Neural progenitor cell (in vitro differentiated cells): ENCODE measurements at regions not wholly inside any gene's neighbourhood (a gene's known extent, or its start where the extent isn't known, plus 50 kb on each side); places are given as distances from the start of the nearest gene placed in this dataset.

Source experiments
- DNase-seq: peaks from one replicate; pipeline ENCODE4 v3.0.0-alpha.2; 2016; ENCODE audit warnings: low spot score
- H2AFZ ChIP-seq: fragments of 200-600 bp; sonication (generic); replicated peaks from 2 replicates; pipeline ENCODE4 v1.6.1; 2016; ENCODE audit warnings: antibody characterized with exemption
- H3F3A ChIP-seq: fragments of 200-600 bp; sonication (generic); 2 replicates; pipeline ENCODE4 v1.6.1; 2016; ENCODE audit warnings: antibody characterized with exemption, low read depth
- H3K27ac ChIP-seq: fragments of 200-600 bp; sonication (generic); 2 replicates; pipeline ENCODE4 v1.5.1; 2016; ENCODE audit warnings: mild to moderate bottlenecking
- H3K27me3 ChIP-seq: fragments of 200-600 bp; sonication (generic); 2 replicates; pipeline ENCODE4 v1.6.1; 2016; ENCODE audit warnings: mild to moderate bottlenecking, moderate library complexity
- H3K36me3 ChIP-seq: fragments of 200-600 bp; sonication (generic); 2 replicates; pipeline ENCODE4 v1.5.1; 2016
- H3K4me1 ChIP-seq: fragments of 200-600 bp; sonication (generic); 2 replicates; pipeline ENCODE4 v1.6.1; 2016; ENCODE audit warnings: mixed run types
- H3K4me2 ChIP-seq: fragments of 200-600 bp; sonication (generic); 2 replicates; pipeline ENCODE4 v1.6.1; 2016
- H3K4me3 ChIP-seq: fragments of 200-600 bp; sonication (generic); 2 replicates; pipeline ENCODE4 v1.5.1; 2016
- H3K79me2 ChIP-seq: fragments of 200-600 bp; sonication (generic); 2 replicates; pipeline ENCODE4 v1.6.1; 2016; ENCODE audit warnings: low read depth
- H3K9ac ChIP-seq: fragments of 200-600 bp; sonication (generic); 2 replicates; pipeline ENCODE4 v1.6.1; 2016
- H3K9me3 ChIP-seq: fragments of 200-600 bp; sonication (generic); 2 replicates; pipeline ENCODE4 v1.5.1; 2016; ENCODE audit warnings: low read depth
- H4K20me1 ChIP-seq: fragments of 200-600 bp; sonication (generic); 2 replicates; pipeline ENCODE4 v1.6.1; 2016; ENCODE audit warnings: low read depth
- H3K27ac Mint-ChIP-seq: 3 replicates; pipeline ENCODE4 v1.8.0; 2021; ENCODE audit warnings: mixed read lengths
- H3K27me3 Mint-ChIP-seq: 2 replicates; pipeline ENCODE4 v1.8.0; 2022; ENCODE audit warnings: low read depth, mild to moderate bottlenecking, inconsistent platforms, moderate library complexity, mixed read lengths; ENCODE audit not compliant: insufficient read depth
- H3K36me3 Mint-ChIP-seq: 3 replicates; pipeline ENCODE4 v1.8.0; 2021; ENCODE audit warnings: mixed read lengths
- H3K4me1 Mint-ChIP-seq: 3 replicates; pipeline ENCODE4 v1.8.0; 2021; ENCODE audit warnings: mixed read lengths
- H3K4me3 Mint-ChIP-seq: 3 replicates; pipeline ENCODE4 v1.8.0; 2021; ENCODE audit warnings: mild to moderate bottlenecking, moderate library complexity, mixed read lengths
- H3K9me3 Mint-ChIP-seq: 3 replicates; pipeline ENCODE4 v1.8.0; 2020; ENCODE audit warnings: mixed read lengths
- EZH2 ChIP-seq: fragments of 200-600 bp; sonication (generic); IDR thresholded peaks from 2 replicates; pipeline ENCODE4 v1.6.1; 2017; ENCODE audit warnings: antibody characterized with exemption, mild to moderate bottlenecking, moderate library complexity
- EZH2phosphoT487 ChIP-seq: fragments of 200-600 bp; sonication (generic); IDR thresholded peaks from 2 replicates; pipeline ENCODE4 v1.6.1; 2017; ENCODE audit warnings: antibody characterized with exemption
- TF ChIP-seq, protein P1 (sequence below): fragments of 200-600 bp; sonication (generic); IDR thresholded peaks from 2 replicates; pipeline ENCODE4 v1.5.1; 2017; ENCODE audit warnings: antibody characterized with exemption, mild to moderate bottlenecking

DNA sequence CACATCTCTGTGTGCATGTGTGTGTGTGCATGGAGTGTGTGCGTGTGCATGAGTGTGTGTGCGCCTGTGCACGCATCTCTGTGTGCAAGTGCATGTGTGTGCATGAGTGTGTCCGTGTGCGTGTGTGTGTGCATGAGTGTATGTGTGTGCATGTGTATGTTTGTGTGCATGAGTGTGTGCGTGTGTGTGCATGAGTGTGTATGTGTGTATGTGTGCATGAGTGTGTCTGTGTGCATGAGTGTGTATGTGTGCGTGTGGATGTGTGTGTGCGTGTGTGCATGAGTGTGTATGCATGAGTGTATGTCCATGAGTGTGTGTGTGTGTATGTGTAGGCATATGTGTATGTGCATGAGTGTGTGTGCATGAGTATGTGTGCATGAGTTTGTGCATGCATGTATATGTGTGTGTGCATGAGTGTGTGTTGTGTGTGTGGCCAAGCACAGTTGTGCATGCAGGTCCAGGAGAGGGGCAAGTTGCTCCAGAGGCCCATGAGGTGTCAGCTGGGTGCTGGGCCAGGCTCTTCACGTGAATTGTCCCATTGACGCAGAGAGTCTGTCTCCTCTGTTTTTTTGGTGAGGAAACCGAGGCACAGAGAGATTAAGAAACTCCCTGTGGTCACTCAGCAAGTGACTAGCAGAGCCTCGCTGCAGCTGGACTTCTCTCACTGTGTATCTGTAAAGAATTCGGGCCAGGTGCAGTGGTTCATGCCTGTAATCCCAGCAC is 75.5 kb downstream of the ASB1 start:
- H3K4me3 Mint-ChIP-seq: no peak overlapping the region

DNA sequence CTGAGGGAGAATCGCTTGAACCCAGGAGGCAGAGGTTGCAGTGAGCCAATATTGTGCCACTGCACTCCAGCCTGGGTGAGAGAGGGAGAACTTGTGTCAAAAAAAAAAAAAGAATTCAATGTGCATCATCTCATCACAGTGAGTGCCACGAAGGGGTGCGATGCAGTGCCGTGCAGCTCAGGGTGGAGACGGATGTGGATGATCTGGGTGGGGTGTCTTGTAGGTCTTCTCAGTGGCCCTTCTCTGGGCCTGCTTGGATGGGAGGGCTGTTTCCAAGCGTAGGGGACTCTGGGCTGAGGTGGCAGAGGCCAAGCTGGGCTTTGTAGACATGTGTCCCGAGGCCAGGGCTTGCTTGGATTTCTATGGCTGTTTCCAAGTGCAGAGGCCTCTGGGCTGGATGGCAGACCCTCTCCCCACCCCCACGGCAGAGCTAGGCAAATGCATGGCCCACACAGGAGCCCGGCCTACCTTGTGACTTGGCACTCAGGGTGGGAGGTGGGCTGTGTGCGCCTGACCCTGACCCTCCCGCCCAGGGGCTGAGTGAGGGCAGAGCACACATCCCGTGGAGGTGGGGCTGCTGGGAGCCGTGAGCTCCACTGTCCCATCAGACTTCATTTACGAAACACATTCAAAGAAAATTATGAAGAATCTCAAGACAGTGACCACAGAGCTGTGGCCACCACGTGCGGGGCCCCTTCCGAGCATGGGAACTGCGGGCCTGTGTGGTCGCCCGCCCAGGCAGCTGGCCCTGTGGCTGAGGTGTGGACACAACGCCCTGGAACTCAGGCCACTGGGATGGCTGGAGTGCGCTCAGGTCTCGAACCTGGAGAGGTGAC is 76.4 kb downstream of the ASB1 start:
- TF ChIP-seq EZH2phosphoT487: no peak
- no peak for TF ChIP-seq EZH2
- TF ChIP-seq, protein P1, sequence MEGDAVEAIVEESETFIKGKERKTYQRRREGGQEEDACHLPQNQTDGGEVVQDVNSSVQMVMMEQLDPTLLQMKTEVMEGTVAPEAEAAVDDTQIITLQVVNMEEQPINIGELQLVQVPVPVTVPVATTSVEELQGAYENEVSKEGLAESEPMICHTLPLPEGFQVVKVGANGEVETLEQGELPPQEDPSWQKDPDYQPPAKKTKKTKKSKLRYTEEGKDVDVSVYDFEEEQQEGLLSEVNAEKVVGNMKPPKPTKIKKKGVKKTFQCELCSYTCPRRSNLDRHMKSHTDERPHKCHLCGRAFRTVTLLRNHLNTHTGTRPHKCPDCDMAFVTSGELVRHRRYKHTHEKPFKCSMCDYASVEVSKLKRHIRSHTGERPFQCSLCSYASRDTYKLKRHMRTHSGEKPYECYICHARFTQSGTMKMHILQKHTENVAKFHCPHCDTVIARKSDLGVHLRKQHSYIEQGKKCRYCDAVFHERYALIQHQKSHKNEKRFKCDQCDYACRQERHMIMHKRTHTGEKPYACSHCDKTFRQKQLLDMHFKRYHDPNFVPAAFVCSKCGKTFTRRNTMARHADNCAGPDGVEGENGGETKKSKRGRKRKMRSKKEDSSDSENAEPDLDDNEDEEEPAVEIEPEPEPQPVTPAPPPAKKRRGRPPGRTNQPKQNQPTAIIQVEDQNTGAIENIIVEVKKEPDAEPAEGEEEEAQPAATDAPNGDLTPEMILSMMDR: no peak
- H3K79me2 ChIP-seq: no peaks in the 10 kb centered on the region

More for the DNA sequence above, 75.5 kb downstream of the ASB1 start:
- DNase-seq: no peak
- Histone ChIP-seq H3K36me3 (no peaks in the 10 kb centered on the region), H4K20me1 (no peaks in the 10 kb centered on the region), H3K27ac (no peak overlapping the region), H3K4me1 (peaks cover 13% of the 10 kb centered on the region), H2AFZ (no peak overlapping the region), H3K9ac (no peak overlapping the region), H3K9me3 (no peaks in the 10 kb centered on the region), H3K4me2 (no peak overlapping the region), H3K4me3 (no peak overlapping the region), H3F3A (peaks cover 4% of the 10 kb centered on the region), H3K79me2 (no peaks in the 10 kb centered on the region), H3K27me3 (no peaks in the 10 kb centered on the region)
- H3K36me3 Mint-ChIP-seq: peaks cover 5% of the 10 kb centered on the region
- peaks cover 18% of the 10 kb centered on the region for H3K4me1 Mint-ChIP-seq
- TF ChIP-seq, protein P1: no peak
- H3K27me3 Mint-ChIP-seq: peaks cover 5% of the 10 kb centered on the region
- H3K9me3 Mint-ChIP-seq: peaks cover 10% of the 10 kb centered on the region
- peak overlapping the region; percentile 20 for H3K27ac Mint-ChIP-seq

DNA sequence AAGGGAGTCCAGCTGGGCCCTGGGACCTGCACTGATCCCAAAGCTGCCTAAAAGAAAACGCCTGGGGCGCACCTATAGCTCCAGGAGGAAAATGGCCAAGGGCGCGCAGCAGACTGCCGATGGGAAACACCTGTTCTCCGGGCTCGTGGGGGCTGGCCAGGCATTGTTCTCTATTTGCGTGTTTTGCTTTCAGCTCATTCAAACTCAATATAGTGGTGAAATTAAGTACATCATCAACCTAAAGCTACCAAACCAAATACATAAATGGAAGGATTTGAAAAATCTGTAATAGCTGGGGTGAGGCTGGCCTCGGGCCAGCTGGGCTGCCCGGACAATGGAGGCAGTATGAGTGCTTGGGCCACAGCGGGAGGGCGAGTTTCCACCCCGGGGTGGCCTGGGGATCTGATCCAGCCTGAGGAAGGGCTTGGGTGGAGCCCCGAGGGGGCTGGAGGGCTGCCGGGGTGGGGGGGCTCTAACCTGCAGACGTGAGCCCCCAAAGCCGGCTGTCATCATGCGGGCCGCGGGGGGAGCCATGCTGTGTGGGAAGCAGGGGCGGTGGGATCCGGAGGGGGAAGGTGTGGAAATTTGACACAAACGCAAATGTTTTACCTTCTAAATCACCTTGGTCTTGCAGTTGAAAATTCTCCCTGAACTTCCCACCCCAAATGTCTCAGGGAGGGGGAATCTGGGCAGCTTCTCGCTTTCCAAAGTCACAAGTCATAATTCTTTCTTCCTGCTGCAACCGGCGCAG is 77.6 kb downstream of the ASB1 start:
- H3K27ac ChIP-seq: no peak overlapping the region
- peaks cover 23% of the 10 kb centered on the region for H3K4me1 ChIP-seq
- H3K9me3 ChIP-seq: no peaks in the 10 kb centered on the region
- Mint-ChIP-seq H3K27me3 (peaks cover 11% of the 10 kb centered on the region), H3K36me3 (peaks cover 5% of the 10 kb centered on the region), H3K27ac (no peak overlapping the region), H3K4me3 (no peak overlapping the region), H3K9me3 (peaks cover 10% of the 10 kb centered on the region), H3K4me1 (peaks cover 14% of the 10 kb centered on the region)
- no peak overlapping the region for H3K4me3 ChIP-seq
- TF ChIP-seq EZH2 (no peak), EZH2phosphoT487 (no peak)
- TF ChIP-seq, protein P1: no peak
- H2AFZ ChIP-seq: no peak overlapping the region
- no peak for DNase-seq
- H4K20me1 ChIP-seq: no peaks in the 10 kb centered on the region
- H3K36me3 ChIP-seq: no peaks in the 10 kb centered on the region
- no peak overlapping the region for H3K4me2 ChIP-seq
- H3K27me3 ChIP-seq: no peaks in the 10 kb centered on the region
- H3K79me2 ChIP-seq: no peaks in the 10 kb centered on the region
- no peak overlapping the region for H3K9ac ChIP-seq
- H3F3A ChIP-seq: peaks cover 14% of the 10 kb centered on the region

More for the DNA sequence above, 76.4 kb downstream of the ASB1 start:
- no peak overlapping the region for H3K27ac ChIP-seq
- no peak overlapping the region for H3K4me3 ChIP-seq
- peaks cover 4% of the 10 kb centered on the region for H3F3A ChIP-seq
- no peaks in the 10 kb centered on the region for H3K9me3 ChIP-seq
- no peak overlapping the region for H3K4me2 ChIP-seq
- H3K4me1 Mint-ChIP-seq: peaks cover 15% of the 10 kb centered on the region
- H3K27me3 ChIP-seq: no peaks in the 10 kb centered on the region
- H3K9ac ChIP-seq: no peak overlapping the region
- H3K27me3 Mint-ChIP-seq: peaks cover 8% of the 10 kb centered on the region
- H3K9me3 Mint-ChIP-seq: peaks cover 10% of the 10 kb centered on the region
- DNase-seq: no peak
- no peak overlapping the region for H2AFZ ChIP-seq
- no peaks in the 10 kb centered on the region for H3K36me3 ChIP-seq
- peaks cover 13% of the 10 kb centered on the region for H3K4me1 ChIP-seq
- H3K36me3 Mint-ChIP-seq: peaks cover 5% of the 10 kb centered on the region
- H3K4me3 Mint-ChIP-seq: no peak overlapping the region
- no peaks in the 10 kb centered on the region for H4K20me1 ChIP-seq
- peak overlapping the region; percentile 37 for H3K27ac Mint-ChIP-seq
